ENCODE measurements at regions not wholly inside any gene's neighbourhood (a gene's known extent, or its start where the extent isn't known, plus 50 kb on each side); places are given as distances from the start of the nearest gene placed in this dataset.
A peak's percentile ranks its signal among the peaks of the same experiment; 100 is the strongest.

DNA sequence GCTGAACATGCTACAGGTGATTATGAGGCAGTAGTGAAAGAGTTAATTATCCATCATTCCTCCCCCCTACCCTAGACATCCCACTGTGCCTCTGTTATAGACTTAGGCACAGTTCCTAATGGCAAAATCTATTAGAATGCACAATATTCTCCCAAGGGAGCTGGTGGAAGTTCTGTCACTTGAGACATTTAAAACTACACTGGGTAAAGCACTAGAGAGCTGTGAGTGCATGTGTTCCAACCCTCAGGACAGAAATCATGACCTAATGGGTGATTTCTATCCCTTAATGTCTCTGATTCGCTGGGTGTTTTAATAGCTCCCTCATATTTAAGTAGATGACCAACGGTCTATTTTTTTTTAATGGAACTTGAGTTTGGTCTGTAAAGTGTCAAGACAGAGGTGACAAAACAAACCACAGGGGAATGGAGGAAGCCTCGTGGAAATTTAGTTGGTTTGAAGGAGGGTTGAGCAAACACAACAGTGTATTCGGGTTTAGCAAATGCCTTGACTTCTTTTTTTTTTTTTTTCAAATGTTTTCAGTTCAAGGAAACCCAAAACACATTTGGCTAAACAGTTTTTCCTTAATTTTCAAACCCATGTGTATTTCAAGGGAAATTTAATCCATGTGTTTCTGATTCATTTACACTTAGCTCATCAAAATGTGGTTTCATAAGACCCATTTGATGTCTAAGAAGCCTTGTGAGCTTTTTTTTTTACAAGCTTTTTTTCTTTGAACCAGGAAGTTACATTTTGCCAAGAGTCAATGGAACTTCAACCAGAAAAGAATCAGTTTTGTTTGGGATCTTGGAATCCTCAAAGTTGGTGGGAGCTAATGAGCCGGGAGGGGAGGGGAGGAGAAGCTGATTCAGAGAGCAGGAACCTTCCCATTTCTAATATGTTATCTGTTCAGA, 665.1 kb upstream of the ZEB2 start:
- peak; percentile 45 for DNase-seq

DNA sequence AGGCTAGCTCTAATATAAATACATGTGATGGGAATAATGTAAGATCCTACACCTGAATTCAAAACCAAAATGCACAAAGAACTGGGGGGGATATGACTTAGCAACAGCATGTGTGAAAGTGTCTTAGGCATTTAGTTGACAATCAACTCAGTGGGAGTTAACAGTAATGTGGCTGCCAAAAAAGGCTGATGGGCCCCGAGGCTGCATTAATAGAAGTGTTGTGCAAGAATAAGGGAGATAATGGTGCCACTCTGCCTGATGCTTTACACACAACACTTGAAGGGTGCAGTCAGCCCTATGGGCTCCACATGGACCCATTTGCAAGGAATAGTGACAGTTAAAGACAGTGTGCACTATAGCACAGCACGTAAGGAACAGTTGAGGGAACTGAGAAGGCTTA, 649.4 kb upstream of the ZEB2 start:
- no peak for DNase-seq

DNA sequence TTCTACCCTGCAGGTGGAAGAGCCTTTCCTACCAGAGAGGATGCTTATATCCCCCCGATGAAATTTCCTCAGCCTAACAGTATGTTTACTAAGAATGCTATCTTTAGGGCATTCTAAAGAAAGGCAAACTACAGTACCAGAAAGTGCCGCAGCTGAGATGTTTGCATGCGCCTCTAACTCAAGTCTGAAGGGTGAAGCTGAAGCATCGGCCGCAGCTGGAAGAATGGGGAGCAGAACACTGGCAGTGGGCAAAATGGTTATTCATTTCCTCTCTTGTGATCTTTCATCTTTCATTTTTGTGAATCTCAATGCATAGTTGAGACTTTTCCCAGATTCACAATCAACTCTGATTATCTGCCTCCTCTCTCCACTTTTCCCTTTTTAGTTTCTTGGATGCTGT, 648.2 kb upstream of the ZEB2 start:
- no peak for DNase-seq

GRCh38 chr2:145166731-145167302, 646.9 kb upstream of the ZEB2 start:
- DNase-seq = no peak

DNA sequence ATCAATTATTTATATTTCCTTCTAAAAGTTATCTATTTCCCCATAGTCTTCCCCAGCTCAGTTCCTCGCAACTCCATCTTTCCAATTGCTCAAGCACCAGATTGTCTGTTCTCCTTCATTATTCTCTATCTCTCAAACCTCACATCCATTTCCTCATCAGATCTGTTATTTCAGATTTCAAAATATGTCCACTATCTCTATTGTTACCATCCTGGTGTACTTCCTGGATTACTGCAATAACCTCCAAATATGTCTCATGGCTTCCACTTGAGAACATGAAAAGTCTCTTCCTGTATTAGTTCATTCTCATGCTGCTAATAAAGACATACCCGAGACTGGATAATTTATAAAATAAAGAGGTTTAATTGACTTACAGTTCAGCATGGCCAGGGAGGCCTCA, 641.7 kb upstream of the ZEB2 start:
- peak; percentile 48 for DNase-seq

DNA sequence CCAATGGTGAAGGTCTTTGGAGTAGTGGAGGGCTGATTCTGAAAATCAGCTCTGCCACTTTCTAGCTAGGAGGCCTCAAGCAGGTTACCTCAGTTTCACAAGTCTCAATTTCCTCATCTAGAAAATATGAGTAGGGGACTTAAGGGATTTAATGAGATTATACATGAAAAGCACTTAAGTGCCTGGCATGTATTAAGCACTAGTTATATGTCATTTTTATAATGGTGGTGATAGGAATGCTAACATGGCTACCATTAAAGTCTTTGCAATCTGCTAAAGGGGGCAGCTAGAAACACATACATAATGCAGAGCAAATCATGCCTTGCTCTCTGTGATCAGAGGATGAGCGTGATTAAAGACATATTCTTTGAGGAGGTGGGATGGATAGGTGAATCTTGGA, 640.9 kb upstream of the ZEB2 start:
- DNase-seq = no peak

GRCh38 chr2:145159676-145160075, 639.8 kb upstream of the ZEB2 start:
- no peak for DNase-seq

DNA sequence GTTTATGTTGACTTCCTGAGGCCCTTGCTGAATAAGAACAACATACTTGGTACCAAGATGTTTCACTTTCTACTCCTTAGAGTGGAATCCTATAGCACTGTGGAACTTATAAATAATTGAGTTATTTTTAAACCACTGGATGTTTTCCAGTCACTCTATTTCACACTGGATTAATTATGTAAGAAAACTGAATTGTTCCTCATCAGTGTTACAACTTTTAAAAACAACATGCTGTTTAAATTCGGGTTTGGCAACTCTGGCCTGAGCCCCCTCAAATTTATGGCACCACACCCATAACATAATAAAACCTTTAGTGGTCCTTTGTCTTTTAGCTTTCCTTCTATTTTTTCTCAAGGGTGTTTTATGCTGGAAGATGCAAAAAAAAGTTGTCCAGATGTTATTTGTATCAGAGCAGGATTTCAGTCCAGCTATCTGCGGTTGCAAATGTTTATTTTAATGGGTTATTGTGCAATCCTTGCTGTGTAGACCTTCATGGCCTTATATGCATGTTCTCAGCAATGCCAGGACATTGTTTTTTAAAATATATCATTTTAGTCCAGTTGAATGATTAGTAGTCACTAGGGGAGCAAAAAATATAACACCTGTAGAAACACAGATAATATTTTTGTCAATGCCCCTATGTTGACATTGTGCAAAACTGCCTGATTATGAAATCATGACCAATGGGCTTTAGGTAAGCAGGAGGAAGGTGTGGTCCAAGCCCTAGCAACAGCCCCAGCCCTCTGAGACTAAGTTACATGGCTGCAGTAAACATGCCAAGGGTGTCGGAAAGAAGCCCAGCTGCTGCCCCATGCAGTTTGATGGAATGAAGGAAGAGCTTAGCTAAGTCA, 638.0 kb upstream of the ZEB2 start:
- DNase-seq = peak; percentile 20

DNA sequence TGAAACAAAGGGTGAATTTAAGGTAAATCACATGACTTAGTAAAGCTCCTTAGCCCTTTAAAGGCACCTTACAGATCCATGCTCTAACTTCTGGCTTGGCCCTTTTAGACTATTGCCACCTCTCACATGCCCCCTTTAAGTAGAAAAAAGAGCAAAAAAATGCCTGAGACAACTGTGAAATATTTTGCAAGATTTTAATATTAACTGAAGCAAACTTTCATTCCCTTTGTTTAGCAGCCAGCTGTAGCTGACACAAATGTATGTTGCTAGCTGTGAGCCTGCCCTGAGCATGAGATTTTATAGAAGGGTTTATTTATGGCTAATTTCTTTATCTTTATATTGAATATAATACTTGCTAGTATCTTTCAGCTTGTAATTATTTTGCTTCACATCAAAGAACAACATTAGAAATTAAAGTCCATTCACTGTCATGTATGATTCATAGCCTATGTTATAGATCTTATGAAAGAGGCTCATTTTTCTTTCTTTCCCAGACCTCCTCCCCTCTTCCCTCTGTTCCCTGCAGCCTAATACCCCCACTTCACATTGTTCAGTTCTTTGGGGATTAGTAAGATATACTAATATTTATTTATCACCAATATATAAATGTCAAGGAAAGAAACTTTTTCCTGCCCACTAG, 637.2 kb upstream of the ZEB2 start:
- no peak for DNase-seq

DNA sequence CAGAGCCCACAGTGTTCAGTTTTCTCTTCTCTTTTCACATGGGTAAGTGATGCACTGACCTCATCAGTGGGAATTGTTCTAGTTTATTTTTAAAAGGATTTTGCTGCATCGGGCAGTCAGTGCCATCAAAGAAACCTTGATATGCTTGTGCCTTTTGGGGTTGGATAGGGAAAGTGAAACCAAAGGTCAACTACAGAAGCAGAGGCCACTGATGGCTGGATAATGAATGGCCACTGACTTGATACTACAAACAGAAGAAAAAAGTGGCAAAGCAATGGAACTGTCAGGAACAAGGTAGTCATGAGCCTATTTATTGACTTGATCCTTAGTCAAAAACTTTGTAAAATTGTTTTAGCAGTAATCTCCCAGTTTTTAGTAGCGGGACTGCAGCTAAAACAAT, 636.3 kb upstream of the ZEB2 start:
- DNase-seq = no peak

DNA sequence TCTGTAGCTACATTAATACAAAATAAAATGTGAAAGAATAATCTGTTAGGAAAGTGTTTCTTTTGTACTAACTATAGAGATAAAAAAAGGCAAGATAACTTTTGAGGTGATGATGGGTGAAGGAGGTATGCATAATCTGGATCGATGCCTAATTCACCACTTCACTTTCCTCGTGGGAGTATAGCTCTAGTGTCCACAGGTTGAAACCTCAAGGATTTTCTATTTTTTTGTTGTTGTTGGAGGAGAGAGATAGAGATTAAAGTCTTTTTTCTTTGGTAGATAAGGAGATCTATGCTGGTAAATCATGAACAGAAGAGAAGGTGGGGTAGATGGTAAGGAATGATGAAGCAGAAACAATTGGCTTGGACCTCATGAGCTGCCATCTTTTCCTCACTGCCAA, 635.3 kb upstream of the ZEB2 start:
- DNase-seq = no peak

DNA sequence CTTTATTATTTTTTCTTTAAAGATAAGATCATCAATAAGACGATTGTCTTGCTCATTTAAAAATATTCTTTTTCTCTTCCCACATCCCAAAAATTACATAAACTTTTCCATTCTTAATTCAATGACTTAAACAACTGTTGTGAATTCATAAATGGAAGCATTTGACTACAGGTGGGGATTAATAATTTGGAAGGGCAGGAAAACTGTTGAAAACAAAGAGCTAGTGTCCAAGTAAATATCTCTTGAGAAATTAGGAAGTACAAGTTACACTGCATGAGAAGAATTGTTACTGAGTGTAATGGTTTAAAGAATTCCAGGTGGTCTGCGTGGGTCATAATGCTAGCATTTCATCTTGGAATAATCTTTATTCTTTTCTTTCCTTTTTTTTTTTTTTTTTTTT, 634.8 kb upstream of the ZEB2 start:
- no peak for DNase-seq

GRCh38 chr2:145146691-145147090, 626.8 kb upstream of the ZEB2 start:
- no peak for DNase-seq

DNA sequence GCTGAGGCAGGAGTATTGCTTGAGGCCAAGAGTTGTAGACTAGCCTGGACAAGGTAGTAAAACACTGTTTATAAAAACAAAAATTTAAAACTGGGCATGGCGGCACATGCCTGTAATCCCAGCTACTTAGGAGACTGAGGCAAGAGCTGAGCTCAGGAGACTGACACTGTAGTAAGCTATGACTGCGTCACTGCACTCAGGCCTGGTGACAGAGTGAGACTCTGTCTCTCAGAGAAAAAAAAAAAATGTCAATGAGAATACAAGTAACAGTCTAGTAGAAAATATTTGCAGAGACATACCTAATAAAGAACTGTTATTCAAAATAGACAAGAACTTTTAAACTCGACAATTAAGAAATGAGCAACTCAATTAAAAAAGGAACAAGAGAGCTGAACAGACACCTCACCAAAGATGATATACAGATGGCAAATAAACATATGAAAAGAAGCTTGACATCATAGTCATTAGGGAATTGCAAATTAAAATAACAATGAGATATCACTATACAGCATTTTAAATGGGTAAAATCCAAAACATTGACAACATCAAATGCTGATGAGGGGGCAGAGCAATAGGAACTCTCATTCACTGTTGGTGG, 624.3 kb upstream of the ZEB2 start:
- DNase-seq = no peak

- peak; percentile 58 for DNase-seq
Observed at GRCh38 chr2:145141981-145142380, 622.1 kb upstream of the ZEB2 start.

- no peak for DNase-seq
Observed at GRCh38 chr2:145140658-145141057, 620.7 kb upstream of the ZEB2 start.

DNA sequence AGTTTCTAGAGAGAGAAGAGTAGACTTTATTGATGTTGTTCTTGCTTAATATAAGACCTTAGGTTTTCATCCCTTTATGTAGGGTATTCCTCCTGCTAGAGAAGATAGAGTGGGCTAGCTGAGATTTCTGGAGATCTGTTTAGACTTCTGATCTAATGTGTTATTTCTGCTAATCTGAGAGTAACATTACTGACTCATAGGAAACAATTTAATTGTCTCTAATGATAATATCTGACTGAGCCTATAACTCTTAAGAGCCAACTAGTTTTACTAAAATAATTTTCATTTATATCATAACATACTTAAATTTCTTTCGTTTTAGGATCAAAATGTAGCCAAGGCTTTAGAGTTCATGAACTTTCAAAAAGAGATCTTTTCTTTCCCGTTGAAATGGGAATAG, 618.7 kb upstream of the ZEB2 start:
- DNase-seq = no peak

- DNase-seq = no peak
Observed at GRCh38 chr2:145137901-145138300, 618.0 kb upstream of the ZEB2 start.

GRCh38 chr2:145137211-145137610, 617.3 kb upstream of the ZEB2 start:
- no peak for DNase-seq

DNA sequence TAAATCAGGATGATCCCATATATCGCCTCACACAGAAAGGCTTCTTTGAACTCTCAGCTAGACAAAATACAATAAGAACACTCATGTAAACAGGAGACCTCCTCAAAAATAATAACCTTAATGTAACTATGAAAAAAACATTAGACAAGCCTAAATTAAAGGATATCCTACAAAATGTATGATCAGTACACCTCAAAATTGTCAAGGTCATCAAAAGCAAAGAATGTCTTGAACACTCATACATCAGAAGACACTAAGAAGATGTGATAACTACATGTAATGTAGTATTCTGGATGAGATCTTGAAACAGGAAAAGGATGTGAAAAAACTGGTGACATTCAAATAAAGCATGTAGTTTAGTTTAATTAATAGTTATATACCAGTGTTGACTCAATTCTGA, 616.8 kb upstream of the ZEB2 start:
- DNase-seq = no peak

GRCh38 chr2:145126146-145126545, 606.2 kb upstream of the ZEB2 start:
- DNase-seq = no peak

GRCh38 chr2:145124085-145124484, 604.2 kb upstream of the ZEB2 start:
- DNase-seq = no peak

GRCh38 chr2:145123606-145124005, 603.7 kb upstream of the ZEB2 start:
- DNase-seq = no peak
